Femur (tissue), 1 donor: ENCODE measurements at regions not wholly inside any gene's neighbourhood (a gene's known extent, or its start where the extent isn't known, plus 50 kb on each side); places are given as distances from the start of the nearest gene placed in this dataset.
"Not testable (repeated sequence)": the region's sequence is repeated elsewhere in the genome, so short reads cannot be mapped to it uniquely, and the experiment has no call there.

Experiments used
- DNase-seq: peaks from one replicate; pipeline ENCODE4 v3.0.0-alpha.2; 2017

- DNase-seq = no peak
Measured at GRCh38 chr9:29312327-29312726, 1739.0 kb upstream of the C9orf72 start.

- no peak for DNase-seq
Measured at GRCh38 chr9:29319736-29320513, 1746.6 kb upstream of the C9orf72 start.

- no peak for DNase-seq
Measured at GRCh38 chr9:29322240-29322639, 1749.0 kb upstream of the C9orf72 start.

- no peak for DNase-seq
Measured at GRCh38 chr9:29325894-29326293, 1752.6 kb upstream of the C9orf72 start.

GRCh38 chr9:29332789-29333188 lies 1759.5 kb upstream of the C9orf72 start:
- no peak for DNase-seq

GRCh38 chr9:29336281-29336680 lies 1763.0 kb upstream of the C9orf72 start:
- DNase-seq = no peak

GRCh38 chr9:29339387-29339786 lies 1766.1 kb upstream of the C9orf72 start:
- DNase-seq = no peak

GRCh38 chr9:29348999-29349398 lies 1775.7 kb upstream of the C9orf72 start:
- DNase-seq = no peak

GRCh38 chr9:29389421-29389820 lies 1816.1 kb upstream of the C9orf72 start:
- no peak for DNase-seq

GRCh38 chr9:29390859-29391258 lies 1817.6 kb upstream of the C9orf72 start:
- DNase-seq = no peak

- DNase-seq = no peak
Measured at GRCh38 chr9:29393064-29393463, 1819.8 kb upstream of the C9orf72 start.

GRCh38 chr9:29394855-29395254 lies 1821.6 kb upstream of the C9orf72 start:
- DNase-seq = no peak

- no peak for DNase-seq
Measured at GRCh38 chr9:29397148-29397547, 1823.9 kb upstream of the C9orf72 start.

- no peak for DNase-seq
Measured at GRCh38 chr9:29416204-29416603, 1842.9 kb upstream of the C9orf72 start.

GRCh38 chr9:29422438-29422837 lies 1849.2 kb upstream of the C9orf72 start:
- DNase-seq = no peak

GRCh38 chr9:29432191-29432590 lies 1858.9 kb upstream of the C9orf72 start:
- no peak for DNase-seq

- not testable (repeated sequence) for DNase-seq
Measured at GRCh38 chr9:29432656-29433055, 1859.4 kb upstream of the C9orf72 start.

GRCh38 chr9:29435368-29435767 lies 1862.1 kb upstream of the C9orf72 start:
- DNase-seq = no peak

- DNase-seq = no peak
Measured at GRCh38 chr9:29437526-29437925, 1864.2 kb upstream of the C9orf72 start.

GRCh38 chr9:29439961-29440360 lies 1866.7 kb upstream of the C9orf72 start:
- DNase-seq = no peak

- DNase-seq = no peak
Measured at GRCh38 chr9:29440449-29440848, 1867.2 kb upstream of the C9orf72 start.

- DNase-seq = no peak
Measured at GRCh38 chr9:29445751-29446150, 1872.5 kb upstream of the C9orf72 start.

GRCh38 chr9:29449306-29449705 lies 1876.0 kb upstream of the C9orf72 start:
- DNase-seq = no peak

GRCh38 chr9:29450343-29450875 lies 1877.1 kb upstream of the C9orf72 start:
- DNase-seq = not testable (repeated sequence)

GRCh38 chr9:29456940-29457339 lies 1883.7 kb upstream of the C9orf72 start:
- DNase-seq = no peak
